Putamen (tissue), 1 donor: ENCODE measurements at regions not wholly inside any gene's neighbourhood (a gene's known extent, or its start where the extent isn't known, plus 50 kb on each side); places are given as distances from the start of the nearest gene placed in this dataset.

Experiments used
- DNase-seq: peaks from one replicate; pipeline ENCODE4 v3.0.0-alpha.2; 2016; ENCODE audit warnings: low spot score

DNA sequence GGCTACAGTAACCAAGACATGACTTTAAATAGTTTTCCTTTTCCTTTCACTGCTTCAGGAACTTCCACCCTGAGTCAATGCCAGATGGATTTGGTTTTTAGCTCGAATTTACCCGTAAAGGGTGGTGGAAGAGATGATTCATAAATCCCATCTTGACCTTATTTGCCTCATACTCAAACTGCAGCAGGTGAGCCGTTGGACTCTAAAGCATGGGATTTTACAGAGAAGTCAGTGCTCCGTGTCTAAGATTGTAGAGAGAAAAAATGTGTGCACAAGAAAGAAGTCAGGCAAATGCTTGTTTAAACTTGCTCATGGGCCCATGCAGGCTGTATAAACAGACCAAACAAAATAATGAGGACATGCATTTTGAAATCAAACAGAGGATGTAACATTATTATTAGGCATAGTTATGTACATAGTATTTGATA, 369.7 kb upstream of the TRIB2 start:
- DNase-seq: no peak

DNA sequence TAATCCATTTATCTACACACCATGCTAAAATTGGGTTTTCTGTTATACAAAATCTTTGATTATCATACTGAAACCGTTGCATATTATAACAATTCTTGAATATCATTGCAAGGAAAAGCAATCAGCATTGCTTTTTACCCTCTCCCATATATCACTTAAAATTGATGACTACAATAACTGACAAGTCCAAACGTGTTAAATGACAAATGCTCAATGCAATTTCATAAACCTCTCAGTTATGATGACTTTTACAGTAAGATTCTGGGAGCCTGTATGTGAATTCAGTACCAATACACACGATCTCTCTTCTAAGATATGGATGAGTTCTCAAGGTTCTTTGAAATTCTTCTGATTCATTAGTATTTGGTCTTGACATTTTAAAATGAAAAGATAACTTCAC, 368.5 kb upstream of the TRIB2 start:
- no peak for DNase-seq

DNA sequence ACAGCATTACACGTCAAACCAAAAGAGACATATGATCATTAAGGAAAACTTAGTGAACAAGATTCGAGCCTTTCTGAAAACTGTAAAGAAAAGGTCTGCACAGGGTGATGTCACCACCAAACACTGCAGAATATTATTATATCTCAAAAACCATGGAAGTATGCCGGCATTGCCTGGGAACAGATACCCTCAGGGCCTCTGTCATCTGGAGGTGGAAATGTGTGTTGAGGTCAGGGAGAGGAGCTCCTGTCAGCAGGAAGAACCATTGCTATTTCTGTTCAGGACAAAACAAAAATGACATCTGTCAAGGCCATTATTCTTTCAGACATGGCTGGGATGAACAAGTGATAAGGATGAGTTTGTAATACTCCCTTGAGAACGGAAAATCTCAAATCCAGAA, 365.9 kb upstream of the TRIB2 start:
- no peak for DNase-seq

DNA sequence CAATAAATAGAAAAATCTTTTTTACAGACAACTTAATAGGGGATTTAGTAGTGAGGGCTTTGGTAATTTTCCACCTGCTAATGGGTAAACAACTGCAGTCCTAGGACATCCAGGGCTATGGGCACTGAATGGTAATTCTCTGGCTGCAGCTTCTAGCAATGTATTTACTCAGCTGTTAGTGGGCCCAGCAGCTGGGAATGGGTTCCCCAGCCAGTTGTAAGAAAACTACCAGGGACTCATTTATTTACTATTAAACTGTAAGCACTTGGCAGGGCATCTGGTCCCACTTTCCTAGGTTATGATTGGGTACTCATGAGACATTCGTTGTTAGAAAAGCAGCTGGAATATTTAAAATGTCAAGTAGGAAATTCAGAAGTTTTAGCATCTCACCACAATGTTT, 363.8 kb upstream of the TRIB2 start:
- no peak for DNase-seq

DNA sequence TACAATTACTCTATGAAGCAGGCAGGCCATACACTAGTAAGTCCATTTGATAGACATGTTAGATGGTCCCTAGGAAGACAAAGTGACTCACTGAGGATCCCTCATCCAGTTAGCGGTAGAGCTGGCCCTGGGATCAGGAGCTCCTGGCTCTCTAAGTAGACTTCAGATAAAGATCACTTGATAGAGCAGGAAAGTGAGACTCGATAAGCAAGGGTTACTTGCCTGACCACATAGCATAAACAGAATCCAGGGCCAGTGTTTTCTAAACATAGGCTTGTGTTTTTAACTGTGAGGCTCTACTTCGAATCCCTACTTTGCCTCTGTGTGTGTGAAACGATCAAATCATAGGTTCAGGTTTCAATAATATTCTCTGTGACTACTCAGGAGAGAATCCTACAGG, 355.2 kb upstream of the TRIB2 start:
- no peak for DNase-seq

DNA sequence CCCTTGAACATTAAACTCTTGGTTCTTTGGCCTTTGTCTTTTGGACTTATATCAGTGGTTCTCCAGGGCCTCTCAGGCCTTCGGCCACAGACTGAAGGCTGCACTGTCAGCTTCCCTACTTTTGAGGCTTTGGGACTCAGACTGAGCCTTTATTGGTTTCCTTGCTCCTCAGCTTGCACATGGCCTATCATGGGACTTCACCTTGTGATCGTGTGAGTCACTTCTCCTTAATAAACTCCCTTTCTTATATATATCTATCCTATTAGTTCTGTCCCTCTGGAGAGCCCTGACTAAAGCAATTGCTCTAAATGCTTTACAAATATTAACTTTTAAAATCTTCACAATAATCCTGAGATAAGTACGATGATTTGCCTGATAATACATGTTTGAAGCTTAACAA, 353.6 kb upstream of the TRIB2 start:
- DNase-seq: no peak

DNA sequence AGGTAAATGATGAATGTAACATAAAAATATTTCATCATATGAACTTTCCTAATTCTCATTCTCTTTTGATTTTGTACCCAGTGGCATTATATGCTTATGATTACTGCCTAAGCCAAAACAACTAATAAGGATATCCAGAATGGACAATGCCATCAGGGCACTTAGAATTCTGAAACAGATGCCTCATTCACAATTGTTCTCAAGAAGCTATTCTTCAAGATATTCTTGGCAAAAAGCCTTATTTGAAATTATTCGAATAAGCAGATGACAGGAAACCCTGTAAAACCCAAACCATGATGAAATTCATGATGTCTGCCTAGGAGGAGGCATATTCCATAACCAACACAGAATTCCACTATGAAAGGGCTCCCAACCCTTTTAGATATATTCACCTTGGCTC, 353.2 kb upstream of the TRIB2 start:
- DNase-seq: no peak

DNA sequence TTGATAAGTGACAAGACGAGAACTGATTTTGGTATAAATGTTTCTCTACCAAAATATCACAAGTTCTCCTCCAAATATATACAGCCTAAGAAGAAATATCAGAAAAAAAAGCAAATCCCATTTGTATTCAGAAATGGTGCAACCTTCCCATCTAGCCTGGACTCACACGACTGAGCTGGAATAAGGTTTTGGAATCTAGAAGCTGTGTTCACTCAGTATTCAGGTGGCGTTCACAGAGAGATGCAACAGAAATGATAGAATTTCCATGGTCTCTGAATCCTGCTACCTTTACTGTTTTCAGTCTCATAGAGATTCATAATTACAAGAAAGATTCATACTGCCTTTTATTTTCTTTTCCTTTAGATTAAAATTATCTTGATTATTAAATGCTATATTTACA, 347.2 kb upstream of the TRIB2 start:
- no peak for DNase-seq

DNA sequence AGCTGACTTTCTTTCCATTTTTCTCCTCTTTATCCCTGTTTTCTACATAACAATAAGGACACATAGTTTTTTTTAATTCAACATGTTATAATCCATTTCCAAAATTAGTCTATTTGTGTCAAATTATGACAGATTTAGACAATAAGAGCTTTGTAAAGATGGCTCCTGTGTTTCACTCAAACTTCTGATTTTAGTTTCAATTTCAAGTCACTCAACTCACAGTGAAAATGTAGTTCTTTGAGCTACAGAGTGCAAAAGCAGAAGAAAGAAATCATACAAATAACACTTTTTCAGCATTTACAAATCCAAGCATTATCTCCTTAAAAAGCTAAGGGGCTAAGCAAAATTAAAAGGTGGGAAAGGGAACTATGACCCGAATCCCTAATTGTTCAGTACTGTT, 340.7 kb upstream of the TRIB2 start:
- DNase-seq: no peak

DNA sequence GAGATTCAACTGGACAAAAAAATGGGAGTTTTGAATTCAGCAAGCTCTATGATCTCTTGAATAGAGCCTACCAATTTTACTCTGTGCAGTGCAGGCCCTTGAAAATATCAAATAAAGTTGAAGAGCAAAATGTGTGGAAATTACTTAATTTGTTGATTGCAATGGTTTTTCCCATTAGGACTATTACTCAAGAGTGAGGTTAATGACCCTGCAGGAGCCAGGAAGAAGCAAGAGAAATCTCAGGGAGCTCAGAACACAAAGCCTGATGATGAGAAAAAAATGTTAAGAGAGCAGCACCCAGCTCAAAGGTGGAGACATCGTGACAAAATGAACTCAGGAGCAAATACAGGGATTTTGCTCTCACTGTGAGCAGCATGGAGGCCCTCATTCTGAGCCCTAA, 337.6 kb upstream of the TRIB2 start:
- no peak for DNase-seq

DNA sequence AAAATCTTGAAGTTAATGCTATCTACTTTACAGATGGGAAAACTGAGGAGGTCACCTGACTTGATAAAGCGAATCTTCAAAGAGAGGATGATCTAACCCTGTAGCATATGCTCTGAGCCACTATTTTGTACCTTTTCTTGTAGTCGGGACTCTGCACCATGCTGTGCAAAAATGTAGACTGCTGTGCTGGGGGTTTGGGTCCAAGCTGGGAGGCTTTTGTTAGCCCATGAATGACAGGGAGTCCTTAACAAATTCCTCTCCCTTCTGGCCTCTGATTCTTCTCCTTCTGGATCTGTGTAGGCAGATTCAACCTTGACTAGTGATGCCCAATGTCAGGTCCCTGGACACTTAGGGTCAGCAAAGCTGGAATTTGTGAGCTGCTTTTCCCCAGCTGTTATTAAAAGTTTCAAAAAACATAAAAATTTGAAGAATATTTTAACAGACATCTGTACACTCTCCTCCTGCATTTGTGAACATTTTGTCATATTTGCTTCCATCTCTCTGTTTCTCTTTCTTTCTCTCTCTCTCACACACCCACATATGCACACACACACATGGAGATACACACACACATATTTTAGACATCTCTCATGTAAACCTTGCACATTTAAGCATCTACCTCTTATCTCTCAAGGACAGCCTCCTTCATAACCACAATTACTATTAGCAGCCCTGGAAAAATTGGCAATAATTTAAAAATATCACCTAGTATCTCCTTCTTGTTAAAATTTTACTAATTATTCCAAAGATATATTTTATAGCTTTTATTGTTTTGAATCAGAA, 335.0 kb upstream of the TRIB2 start:
- no peak for DNase-seq

DNA sequence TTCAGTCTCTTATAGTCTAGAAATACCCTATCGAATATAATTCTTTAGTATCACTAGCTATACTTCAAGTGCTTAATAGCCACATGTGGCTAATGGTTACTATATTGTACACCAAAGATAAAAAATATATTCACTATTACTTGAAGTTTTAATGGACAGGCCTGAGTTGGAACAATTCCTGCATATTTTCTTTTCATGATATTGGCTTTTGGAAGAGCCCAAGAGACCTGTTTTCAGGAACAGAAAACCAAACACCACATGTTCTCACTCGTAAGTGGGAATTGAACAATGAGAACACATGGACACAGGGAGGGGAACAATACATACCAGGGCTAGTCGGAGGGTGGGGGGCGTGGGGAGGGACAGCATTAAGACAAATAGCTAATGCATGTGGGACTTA, 334.4 kb upstream of the TRIB2 start:
- DNase-seq: no peak

DNA sequence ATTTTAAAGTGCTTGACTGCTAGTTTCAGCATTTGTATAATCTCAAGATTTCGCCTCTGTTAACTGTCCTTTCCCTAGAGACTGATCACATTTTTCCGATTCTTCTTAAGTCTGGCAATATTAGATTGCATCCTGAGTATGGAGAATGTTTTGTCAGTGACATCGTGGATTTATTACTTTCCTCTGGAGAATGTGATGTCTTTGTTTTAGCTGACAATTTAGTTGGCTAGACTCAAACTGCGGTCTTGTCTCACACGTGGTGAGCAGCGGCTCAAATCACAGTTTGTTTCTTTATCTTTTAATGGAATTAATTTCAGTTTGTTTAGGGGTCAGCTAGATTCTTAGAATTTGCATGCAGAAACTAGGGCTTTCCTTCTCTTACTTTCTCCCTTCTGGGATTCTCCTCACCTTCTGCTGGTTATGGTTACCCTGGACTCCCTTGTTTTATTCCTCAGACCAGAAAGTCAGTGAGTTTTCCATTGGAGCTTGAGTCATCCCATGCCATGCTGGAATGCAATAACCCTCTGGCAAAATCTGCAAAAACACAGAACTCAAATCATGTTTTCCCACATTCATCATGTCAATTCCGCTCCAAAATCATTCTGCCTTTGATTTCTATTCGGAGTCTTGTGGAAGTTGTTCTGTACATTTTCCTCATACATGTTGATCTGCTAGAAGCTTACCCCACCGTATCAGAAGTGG, 327.2 kb upstream of the TRIB2 start:
- no peak for DNase-seq

DNA sequence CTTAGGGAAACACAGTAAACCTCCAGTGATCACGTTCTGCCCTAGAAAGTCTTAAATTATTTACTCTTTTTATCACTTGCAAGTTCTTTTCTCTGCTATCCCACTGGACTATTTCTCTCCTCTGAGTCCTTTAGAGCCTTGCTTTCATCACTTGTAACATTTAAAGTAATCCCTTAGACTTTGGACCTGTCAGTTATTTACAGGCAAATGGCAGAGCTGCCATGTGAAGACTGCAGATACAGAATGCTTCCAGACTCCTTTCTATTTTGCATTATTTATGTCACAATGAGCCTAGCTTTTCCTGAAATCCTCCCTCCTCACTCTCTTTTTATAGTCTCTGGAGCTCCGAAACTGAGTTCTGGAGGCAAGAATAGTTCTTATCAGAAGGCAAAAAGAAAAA, 325.6 kb upstream of the TRIB2 start:
- no peak for DNase-seq

DNA sequence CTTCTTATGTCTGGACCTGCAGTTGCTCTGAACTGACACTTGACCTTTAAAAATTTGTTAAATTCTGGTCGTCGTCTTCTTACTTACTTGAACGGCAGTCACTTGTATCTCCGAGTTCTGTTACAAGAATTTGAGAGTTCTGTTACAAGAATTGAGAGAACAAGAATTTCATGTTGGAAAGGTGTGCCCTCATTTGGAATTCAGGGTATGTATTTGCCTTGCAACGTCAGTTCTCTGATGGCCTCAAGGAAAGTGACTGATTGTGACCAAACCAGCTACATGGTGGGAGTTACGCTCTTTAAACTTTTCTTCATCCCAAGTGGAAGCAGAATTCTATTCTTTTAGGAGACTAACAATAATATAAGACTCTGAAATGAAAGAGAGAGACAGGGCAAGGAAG, 320.0 kb upstream of the TRIB2 start:
- DNase-seq: no peak

DNA sequence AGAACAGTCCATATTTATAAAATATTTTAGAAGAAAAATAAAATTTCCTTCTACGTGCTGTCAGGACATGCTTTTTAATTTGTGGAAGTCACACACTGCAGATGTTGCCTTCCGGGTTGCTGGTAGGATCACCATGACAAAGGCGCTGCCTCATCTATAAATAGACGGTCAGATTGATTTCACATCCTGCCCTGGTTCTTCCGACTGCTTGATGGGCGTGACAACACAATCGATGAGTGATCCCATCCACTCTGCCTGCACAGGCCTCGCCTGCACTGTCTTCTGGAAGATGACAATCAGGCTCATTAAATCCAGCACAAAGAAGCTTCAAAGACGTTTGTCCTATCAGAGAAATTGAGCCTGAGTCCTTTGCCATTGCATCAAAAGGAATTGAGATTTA, 318.9 kb upstream of the TRIB2 start:
- DNase-seq: no peak

DNA sequence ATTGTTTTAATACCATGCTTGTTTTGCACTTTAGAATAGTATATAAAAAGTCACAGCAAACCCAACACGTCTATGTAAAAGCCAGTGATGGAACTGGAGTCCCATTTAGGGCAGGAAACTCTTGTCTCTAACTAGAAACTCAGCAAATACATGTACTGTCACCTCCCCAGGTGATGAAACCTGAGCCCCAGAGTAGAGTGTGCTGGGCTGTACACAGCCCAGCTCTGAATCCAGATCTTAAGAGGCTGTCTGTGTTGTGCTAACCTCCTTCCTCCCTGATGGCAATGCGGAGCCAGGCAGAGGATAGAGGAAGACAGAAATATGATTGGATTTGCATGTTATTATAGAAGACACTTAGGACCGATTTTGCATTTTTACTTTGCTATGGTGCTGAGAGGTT, 317.5 kb upstream of the TRIB2 start:
- no peak for DNase-seq

DNA sequence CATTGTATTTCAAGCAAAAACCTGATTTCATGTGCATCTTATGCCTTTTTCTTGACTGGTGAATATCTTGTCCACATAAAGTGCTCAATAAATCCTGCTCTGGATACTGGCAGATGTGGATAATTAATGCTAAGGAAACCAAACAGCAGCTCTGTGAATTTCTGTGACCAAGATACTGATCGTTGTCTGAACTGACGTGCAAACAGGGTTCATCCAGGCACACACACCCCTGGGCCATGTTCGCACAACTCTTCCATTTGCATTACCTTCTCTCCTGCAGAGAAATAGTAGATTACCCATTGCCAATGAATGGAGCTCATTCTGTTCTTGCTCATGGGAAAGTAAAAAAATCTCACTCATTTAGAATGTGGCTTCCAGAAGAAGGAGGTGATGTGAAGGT, 316.2 kb upstream of the TRIB2 start:
- no peak for DNase-seq

DNA sequence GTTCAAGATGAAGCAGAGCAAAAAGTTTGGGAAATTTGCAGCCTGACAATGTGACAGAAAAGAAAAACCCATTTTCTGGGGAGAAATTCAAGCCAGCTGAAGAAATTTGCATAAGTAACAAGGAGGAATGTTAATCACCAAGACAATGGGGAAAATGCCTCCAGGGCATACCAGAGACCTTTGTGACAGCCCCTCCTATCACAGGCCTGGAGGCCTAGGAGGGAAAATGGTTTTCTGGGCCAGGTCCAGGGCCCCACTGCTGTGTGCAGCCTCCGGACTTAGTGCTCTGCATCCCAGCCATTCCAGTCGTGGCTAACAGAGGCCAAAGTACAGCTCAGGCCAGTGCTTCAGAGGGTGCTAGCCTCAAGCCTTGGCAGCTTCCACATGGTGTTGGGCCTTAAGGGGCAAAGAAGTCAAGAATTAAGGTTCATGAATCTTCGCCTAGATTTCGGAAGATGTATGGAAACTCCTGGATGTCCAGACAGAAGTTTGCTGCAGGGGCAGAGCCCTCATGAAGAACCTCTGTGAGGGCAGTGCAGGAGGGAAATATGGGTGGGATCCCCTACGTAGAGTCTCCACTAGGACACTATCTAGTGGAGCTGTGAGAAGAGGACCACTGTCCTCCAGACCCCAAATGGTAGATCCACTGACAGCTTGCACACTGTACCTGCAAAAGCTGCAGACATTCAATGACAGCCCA, 314.1 kb upstream of the TRIB2 start:
- no peak for DNase-seq

DNA sequence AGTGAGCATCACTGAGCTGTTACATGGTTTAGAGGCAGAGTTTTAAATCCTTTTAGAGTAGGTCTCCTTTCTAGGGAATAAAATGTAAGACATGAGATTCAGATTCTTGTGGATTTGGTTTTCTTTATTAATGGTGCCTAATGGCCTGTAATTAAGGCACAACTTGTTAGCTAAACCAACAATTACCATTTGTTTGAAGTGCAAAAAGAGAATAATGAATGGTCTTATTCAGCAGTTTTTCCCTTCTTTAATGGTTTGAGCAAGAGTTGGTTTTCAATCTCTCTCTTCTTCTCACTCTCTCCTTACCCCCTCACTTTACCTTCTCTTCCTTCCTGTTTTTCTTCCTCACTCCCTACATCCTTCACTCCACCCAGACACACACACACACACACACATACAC, 312.2 kb upstream of the TRIB2 start:
- no peak for DNase-seq

DNA sequence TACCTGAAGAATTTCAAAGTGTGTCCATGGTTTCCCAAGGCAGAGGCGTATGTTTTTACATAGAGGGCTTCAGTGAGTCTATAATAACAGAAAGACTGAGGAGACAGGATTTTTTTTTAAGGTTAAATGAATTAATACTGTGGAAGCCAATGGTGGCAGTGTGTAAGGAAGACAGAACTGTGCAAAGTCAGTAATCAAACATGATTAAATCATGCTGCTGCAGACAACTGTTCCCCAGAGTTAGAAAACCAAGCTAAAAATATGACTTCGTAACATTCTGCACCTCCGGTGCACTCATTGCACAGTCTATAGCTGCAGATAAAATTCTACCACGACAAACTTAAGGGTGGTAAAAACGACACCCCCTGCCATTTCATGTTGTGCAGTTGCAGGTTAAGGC, 309.6 kb upstream of the TRIB2 start:
- DNase-seq: no peak

DNA sequence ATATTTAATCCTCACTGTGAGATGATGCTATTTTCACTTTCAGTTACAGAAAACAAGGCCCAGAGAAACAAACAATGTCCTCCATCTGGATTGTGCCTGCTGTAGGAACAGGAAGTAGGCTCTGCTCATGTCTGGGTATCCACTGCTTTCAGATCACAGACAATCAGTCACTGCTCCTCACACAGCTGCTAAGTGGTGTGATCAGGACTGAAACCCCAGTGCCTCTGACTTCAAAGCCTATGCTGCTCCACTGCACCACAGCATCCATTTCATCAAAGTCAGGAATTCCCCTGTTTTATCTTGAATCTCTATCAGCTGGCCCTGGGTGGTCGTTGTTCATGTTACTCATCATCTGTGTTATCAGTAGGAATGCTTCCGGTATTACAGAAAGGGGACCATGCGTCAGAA, 303.8 kb upstream of the TRIB2 start:
- DNase-seq: no peak

DNA sequence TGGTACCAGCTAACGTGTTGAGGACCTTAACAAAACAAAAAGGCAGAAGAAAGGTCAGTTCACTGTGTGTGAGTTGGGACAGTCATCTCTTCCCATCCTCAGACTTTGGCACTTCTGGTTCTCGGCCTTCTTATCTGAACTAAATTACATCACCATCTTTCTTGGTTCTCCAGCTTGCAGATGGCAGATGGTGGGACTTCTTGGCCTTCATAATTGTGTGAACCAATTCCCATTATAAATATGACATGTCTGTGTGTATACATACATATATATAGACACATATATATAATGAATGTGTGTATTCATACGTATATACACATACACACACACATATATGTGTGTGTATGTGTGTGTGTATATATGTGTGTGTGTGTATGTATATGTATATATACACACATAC, 301.2 kb upstream of the TRIB2 start:
- DNase-seq: no peak
